Peyer's patch (tissue), 4 donors: ENCODE measurements at regions not wholly inside any gene's neighbourhood (a gene's known extent, or its start where the extent isn't known, plus 50 kb on each side); places are given as distances from the start of the nearest gene placed in this dataset.

ENCODE experiments used
- POLR2A ChIP-seq, 2 donors: fragments of 450-650 bp; IDR thresholded peaks; one replicate each; pipeline ENCODE4 v1.5.1; 2017; ENCODE audit warnings: antibody characterized with exemption in 2 of 2, mild to moderate bottlenecking in 2 of 2, moderate library complexity in 2 of 2
- TF ChIP-seq, protein P1 (sequence below), 6 experiments: fragments of 450-650 bp in 4 of 6; fragments of 200-600 bp in 2 of 6; sonication (generic) in 1 of 6; IDR thresholded peaks; one replicate each; pipeline ENCODE4 v1.5.1; 2017 to 2019; ENCODE audit warnings: antibody characterized with exemption in 6 of 6, mild to moderate bottlenecking in 3 of 6, moderate library complexity in 1 of 6

DNA sequence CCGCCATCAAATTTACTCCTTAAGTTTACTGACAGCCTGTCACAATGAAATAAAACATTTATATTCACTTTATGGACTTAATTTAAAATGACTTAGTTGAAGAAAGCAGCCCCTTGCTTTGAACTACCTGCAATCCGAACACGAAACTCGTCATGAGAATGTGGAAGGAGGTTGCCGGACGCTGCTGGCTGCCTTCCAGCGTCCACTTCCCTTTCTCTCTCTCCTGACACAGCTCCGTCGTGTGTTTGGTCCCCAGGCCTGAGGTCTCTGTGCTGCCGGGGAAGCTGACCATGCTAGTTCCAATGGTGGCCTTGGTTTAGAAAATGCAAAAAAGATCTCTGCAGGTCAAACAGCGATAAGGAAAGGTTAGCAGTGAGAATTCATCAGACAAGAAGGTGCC lies 519.7 kb downstream of the CDH26 start:
- TF ChIP-seq, protein P1, sequence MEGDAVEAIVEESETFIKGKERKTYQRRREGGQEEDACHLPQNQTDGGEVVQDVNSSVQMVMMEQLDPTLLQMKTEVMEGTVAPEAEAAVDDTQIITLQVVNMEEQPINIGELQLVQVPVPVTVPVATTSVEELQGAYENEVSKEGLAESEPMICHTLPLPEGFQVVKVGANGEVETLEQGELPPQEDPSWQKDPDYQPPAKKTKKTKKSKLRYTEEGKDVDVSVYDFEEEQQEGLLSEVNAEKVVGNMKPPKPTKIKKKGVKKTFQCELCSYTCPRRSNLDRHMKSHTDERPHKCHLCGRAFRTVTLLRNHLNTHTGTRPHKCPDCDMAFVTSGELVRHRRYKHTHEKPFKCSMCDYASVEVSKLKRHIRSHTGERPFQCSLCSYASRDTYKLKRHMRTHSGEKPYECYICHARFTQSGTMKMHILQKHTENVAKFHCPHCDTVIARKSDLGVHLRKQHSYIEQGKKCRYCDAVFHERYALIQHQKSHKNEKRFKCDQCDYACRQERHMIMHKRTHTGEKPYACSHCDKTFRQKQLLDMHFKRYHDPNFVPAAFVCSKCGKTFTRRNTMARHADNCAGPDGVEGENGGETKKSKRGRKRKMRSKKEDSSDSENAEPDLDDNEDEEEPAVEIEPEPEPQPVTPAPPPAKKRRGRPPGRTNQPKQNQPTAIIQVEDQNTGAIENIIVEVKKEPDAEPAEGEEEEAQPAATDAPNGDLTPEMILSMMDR (IDR thresholded peaks at IDR 0.05) = no peak
- no peak for TF ChIP-seq POLR2A (IDR thresholded peaks at IDR 0.05)
